AG04450 (cell line): ENCODE measurements at regions not wholly inside any gene's neighbourhood (a gene's known extent, or its start where the extent isn't known, plus 50 kb on each side); places are given as distances from the start of the nearest gene placed in this dataset.
"Not testable (repeated sequence)": the region's sequence is repeated elsewhere in the genome, so short reads cannot be mapped to it uniquely, and the experiment has no call there.

ENCODE experiments used
- CTCF ChIA-PET: fragments of 300-600, 350-600 bp; formaldehyde crosslinking; extraction: SDS; loops from one replicate; lab custom pipeline; 2022; ENCODE audit warnings: antibody characterized with exemption, inconsistent platforms; lab: Charles Lee
- POLR2A ChIA-PET: fragments of 350-600 bp; formaldehyde crosslinking; extraction: SDS; loops from one replicate; lab custom pipeline; 2021; ENCODE audit warnings: antibody characterized with exemption, inconsistent platforms; lab: Yijun Ruan, JAX
- DNase-seq: peaks from one replicate; pipeline ENCODE4 v3.0.0-alpha.2; 2011; ENCODE audit warnings: low read depth, low spot score
- H3K27ac ChIP-seq: one replicate; pipeline ENCODE4 v1.5.1; 2012; ENCODE audit warnings: low read depth, low read length, control low read depth
- H3K27me3 ChIP-seq: one replicate; pipeline ENCODE4 v1.6.0; 2012; ENCODE audit warnings: low read length; ENCODE audit not compliant: control insufficient read depth, insufficient read depth
- H3K4me3 ChIP-seq: 2 replicates; pipeline ENCODE4 v1.5.1; 2011; ENCODE audit warnings: mild to moderate bottlenecking, low read depth, low read length, control low read depth
- H3K9me3 ChIP-seq: 2 replicates; pipeline ENCODE4 v1.5.1; 2012; ENCODE audit warnings: low read length; ENCODE audit not compliant: control insufficient read depth, insufficient read depth
- TF ChIP-seq, protein P1 (sequence below): IDR thresholded peaks from 2 replicates; pipeline ENCODE4 v1.5.1; 2011; ENCODE audit warnings: low read depth, low read length, control low read depth, inconsistent platforms

DNA sequence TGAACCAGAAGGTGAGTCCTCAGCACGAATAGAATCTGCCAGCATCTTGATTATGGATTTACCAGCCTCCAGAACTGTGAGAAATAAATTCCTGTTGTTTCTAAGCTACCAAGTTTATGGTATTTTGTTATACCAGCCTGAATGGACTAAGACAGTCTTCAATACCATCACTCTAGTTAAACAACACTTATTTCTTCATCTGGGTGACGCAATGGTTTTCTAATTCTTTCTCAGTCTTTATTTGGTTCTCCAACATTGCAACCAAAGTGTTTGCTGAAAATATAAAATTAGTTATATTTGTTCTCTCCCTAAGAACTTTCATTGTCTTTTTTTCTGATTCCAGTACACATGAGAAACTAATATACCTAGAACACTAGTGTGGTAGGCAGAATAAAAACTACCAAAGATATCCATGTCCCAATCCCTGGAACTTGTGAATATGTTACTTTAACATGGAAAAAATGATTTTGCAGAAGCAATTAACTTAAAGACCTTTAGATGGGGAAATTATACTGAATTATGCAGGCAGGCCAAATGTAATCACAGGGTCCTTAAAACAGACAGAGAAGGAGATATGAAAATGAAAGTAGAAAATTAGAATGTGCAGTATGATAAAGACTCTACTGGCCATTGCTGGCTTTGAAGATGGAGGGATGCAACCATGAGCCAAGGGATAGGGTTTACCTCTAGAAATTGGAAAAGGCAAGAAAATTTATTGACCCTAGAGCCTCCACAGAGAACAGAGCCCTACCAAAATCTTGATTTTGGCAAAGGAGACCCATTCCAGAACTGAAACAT is 1115.1 kb downstream of the PLA2G4A start:
- POLR2A ChIA-PET = no interaction called here
- Histone ChIP-seq H3K27ac (no peak overlapping the region), H3K4me3 (no peak overlapping the region), H3K27me3 (no peaks in the 10 kb centered on the region), H3K9me3 (no peaks in the 10 kb centered on the region; the same call in 1 of the 2 replicates)
- CTCF ChIA-PET = interaction anchor here (0.6 kb wide), 1 partner anchor 1525 kb away, joined by 3 read pairs; no protein-coding TSS in a partner anchor
- no peak for DNase-seq
- TF ChIP-seq, protein P1, sequence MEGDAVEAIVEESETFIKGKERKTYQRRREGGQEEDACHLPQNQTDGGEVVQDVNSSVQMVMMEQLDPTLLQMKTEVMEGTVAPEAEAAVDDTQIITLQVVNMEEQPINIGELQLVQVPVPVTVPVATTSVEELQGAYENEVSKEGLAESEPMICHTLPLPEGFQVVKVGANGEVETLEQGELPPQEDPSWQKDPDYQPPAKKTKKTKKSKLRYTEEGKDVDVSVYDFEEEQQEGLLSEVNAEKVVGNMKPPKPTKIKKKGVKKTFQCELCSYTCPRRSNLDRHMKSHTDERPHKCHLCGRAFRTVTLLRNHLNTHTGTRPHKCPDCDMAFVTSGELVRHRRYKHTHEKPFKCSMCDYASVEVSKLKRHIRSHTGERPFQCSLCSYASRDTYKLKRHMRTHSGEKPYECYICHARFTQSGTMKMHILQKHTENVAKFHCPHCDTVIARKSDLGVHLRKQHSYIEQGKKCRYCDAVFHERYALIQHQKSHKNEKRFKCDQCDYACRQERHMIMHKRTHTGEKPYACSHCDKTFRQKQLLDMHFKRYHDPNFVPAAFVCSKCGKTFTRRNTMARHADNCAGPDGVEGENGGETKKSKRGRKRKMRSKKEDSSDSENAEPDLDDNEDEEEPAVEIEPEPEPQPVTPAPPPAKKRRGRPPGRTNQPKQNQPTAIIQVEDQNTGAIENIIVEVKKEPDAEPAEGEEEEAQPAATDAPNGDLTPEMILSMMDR = no peak

- CTCF ChIA-PET, H3K27me3 ChIP-seq, H3K9me3 ChIP-seq, DNase-seq, POLR2A ChIA-PET, H3K4me3 ChIP-seq, H3K27ac ChIP-seq: not testable (repeated sequence)
These were observed 1117.9 kb downstream of the PLA2G4A start for GRCh38 chr1:187946661-187947060.

- Histone ChIP-seq H3K27ac (no peak overlapping the region), H3K4me3 (no peak overlapping the region), H3K27me3 (no peaks in the 10 kb centered on the region), H3K9me3 (no peaks in the 10 kb centered on the region; the same call in 1 of the 2 replicates)
- TF ChIP-seq, protein P1 = no peak
- CTCF ChIA-PET = no interaction called here
- DNase-seq = no peak
- POLR2A ChIA-PET = no interaction called here
These were observed 1118.6 kb downstream of the PLA2G4A start for GRCh38 chr1:187947359-187947758.

DNA sequence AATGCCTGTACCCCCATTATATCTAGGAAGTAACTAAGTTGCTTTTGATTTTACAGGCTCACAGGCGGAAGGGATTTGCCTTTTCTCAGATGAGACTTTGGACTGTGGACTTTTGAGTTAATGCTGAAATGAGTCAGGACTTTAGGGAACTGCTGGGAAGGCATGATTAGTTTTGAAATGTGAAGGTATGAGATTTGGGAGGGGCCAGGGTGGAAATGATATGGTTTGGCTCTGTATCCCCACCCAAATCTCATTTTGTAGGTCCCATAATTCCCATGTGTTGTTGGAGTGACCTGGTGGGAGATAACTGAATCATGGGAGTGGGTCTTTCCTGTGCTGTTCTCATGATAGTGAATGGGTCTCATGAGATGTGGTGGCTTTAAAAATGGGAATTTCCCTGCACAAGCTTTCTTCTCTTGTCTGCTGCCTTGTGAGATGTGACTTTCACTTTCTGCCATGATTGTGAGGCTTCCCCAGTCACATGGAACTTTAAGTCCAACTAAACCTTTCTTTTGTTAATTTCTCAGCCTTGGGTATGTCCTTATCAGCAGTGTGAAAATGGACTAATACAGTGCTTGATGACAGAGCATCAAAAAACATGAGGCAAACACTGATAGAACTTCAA is 1119.5 kb downstream of the PLA2G4A start:
- ChIA-PET POLR2A (no interaction called here), CTCF (no interaction called here)
- Histone ChIP-seq H3K27ac (no peak overlapping the region), H3K27me3 (no peaks in the 10 kb centered on the region), H3K4me3 (no peak overlapping the region), H3K9me3 (no peaks in the 10 kb centered on the region; the same call in 1 of the 2 replicates)
- DNase-seq = no peak
- TF ChIP-seq, protein P1 = no peak

DNA sequence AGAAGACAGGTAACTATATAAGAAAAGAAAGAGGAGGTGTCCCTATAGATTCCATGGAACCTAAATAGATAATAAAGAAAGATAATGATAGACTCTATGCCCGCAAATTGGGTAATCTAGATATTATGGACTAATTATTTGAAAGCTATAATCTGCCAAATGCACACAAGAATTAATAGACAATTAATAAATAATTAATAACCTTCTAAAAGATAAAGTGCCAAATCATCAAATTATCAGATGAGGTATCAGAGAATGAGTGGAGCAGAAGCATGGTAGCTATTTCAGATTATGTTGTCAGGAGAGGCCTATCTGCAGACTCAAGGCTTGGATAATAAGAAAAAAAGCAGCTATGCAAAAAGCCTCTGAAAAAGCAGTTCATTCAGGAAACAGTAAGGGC is 1120.8 kb downstream of the PLA2G4A start:
- DNase-seq = no peak
- no peak overlapping the region for H3K4me3 ChIP-seq
- H3K27ac ChIP-seq = no peak overlapping the region
- TF ChIP-seq, protein P1 = no peak
- H3K27me3 ChIP-seq = no peaks in the 10 kb centered on the region
- ChIA-PET POLR2A (no interaction called here), CTCF (no interaction called here)
- H3K9me3 ChIP-seq = no peaks in the 10 kb centered on the region; the same call in 1 of the 2 replicates
